Left lung (tissue), 4 donors: ENCODE measurements at regions not wholly inside any gene's neighbourhood (a gene's known extent, or its start where the extent isn't known, plus 50 kb on each side); places are given as distances from the start of the nearest gene placed in this dataset.

ENCODE experiments used
- ATAC-seq: fragments of 200-7000 bp; cut with Tn5 transposase; one replicate; pipeline ENCODE4 v1.9.1; 2020; ENCODE audit warnings: moderate library complexity
- DNase-seq, 4 donors: peaks; one replicate each; pipeline ENCODE4 v3.0.0-alpha.2; 2013 to 2020
- H3K27ac ChIP-seq, 2 donors: fragments of 200-600 bp; sonication (generic) in 1 of 2; one replicate each; pipeline versions ENCODE4 v1.5.0 to v1.8.0; 2020 to 2021
- H3K27me3 ChIP-seq, 2 donors: fragments of 200-600 bp; sonication (generic) in 1 of 2; one replicate each; pipeline versions ENCODE4 v1.5.0 to v1.8.0; 2020 to 2021
- H3K36me3 ChIP-seq, 2 donors: fragments of 200-600 bp; sonication (generic) in 1 of 2; one replicate each; pipeline versions ENCODE4 v1.5.0 to v1.8.0; 2020 to 2021
- H3K4me1 ChIP-seq, 2 donors: fragments of 200-600 bp; one replicate each; pipeline ENCODE4 v1.8.0; 2021
- H3K4me3 ChIP-seq, 2 donors: fragments of 200-600 bp; sonication (generic) in 1 of 2; one replicate each; pipeline versions ENCODE4 v1.5.0 to v1.8.0; 2020 to 2021; ENCODE audit warnings: mild to moderate bottlenecking in 1 of 2
- H3K9me3 ChIP-seq, 2 donors: fragments of 200-600 bp; sonication (generic) in 1 of 2; one replicate each; pipeline versions ENCODE4 v1.5.0 to v1.8.0; 2020 to 2021
- intact Hi-C, 2 donors: fragments of 100-400 bp; cut with DNase I; formaldehyde crosslinking; loops; one replicate each; pipeline versions ENCODE4 v1.11.2 to v1.14.2; 2022
- TF ChIP-seq, protein P1 (sequence below), 2 donors: fragments of 200-600 bp; sonication (generic) in 1 of 2; IDR thresholded peaks; one replicate each; pipeline versions ENCODE4 v1.5.0 to v1.8.0; 2021; ENCODE audit warnings: antibody characterized with exemption in 2 of 2
- donor health status: DM: no; HTN: yes; CAD: no.
- donor health status: DM: no; HTN: no; CAD: no.

DNA sequence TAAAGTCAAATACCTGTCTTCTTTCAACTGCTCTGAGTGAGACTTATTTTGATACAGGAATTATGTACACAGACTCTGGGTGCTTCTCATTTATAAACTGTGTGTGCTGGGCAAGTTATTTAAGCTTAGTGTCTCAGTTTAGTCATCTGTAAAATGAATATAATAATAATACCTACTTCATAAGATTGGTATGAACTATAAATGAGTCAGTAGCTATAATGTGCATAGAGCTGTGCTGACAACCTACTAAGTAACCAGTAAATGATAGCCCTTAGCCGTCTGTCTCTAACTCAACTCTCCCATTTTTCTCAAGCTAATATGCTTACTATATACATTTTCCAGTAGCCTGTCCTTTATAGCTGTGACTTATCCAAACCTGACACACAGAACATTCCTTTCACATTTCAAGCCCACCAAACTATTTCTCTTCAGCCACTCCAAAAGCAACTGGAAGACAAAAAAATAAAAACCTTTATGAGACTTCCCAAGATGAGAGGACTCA is 319.8 kb downstream of the ETAA1 start:
- ATAC-seq, result no peak
- no peaks in the 10 kb centered on the region for H3K36me3 ChIP-seq
- H3K27ac ChIP-seq, result no peak overlapping the region
- no peaks in the 10 kb centered on the region for H3K4me1 ChIP-seq
- intact Hi-C loops, result no loop called here
- DNase-seq, result no peak
- peaks cover 0 to 14% of the 10 kb centered on the region in 2 donors for H3K9me3 ChIP-seq
- H3K4me3 ChIP-seq, result no peak overlapping the region
- TF ChIP-seq, protein P1, sequence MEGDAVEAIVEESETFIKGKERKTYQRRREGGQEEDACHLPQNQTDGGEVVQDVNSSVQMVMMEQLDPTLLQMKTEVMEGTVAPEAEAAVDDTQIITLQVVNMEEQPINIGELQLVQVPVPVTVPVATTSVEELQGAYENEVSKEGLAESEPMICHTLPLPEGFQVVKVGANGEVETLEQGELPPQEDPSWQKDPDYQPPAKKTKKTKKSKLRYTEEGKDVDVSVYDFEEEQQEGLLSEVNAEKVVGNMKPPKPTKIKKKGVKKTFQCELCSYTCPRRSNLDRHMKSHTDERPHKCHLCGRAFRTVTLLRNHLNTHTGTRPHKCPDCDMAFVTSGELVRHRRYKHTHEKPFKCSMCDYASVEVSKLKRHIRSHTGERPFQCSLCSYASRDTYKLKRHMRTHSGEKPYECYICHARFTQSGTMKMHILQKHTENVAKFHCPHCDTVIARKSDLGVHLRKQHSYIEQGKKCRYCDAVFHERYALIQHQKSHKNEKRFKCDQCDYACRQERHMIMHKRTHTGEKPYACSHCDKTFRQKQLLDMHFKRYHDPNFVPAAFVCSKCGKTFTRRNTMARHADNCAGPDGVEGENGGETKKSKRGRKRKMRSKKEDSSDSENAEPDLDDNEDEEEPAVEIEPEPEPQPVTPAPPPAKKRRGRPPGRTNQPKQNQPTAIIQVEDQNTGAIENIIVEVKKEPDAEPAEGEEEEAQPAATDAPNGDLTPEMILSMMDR (IDR thresholded peaks at IDR 0.05), result no peak
- no peaks in the 10 kb centered on the region for H3K27me3 ChIP-seq

DNA sequence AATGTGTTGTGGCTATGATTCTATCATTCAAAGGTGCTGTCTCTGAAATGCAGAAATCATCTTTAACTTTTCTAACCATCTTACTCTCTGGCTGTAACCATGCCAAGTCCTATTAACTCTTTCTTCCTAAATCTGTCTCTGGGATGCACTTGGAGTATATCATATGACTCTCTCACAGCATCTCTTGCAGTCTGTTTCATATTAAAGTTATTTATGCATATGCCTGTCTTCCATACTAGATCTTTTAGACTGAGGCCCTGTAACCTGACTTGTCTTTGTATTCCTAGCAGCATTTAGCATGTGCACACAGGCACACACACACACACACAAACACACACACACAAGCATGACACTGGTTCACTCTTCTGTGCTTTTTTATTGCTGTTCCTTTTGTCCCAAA is 320.6 kb downstream of the ETAA1 start:
- Histone ChIP-seq H3K4me3 (no peak overlapping the region), H3K4me1 (no peaks in the 10 kb centered on the region), H3K27ac (no peak overlapping the region), H3K36me3 (no peaks in the 10 kb centered on the region), H3K9me3 (peaks cover 0 to 14% of the 10 kb centered on the region in 2 donors), H3K27me3 (no peaks in the 10 kb centered on the region)
- intact Hi-C loops, result no loop called here
- DNase-seq (no peak), ATAC-seq (no peak)
- TF ChIP-seq, protein P1 (IDR thresholded peaks at IDR 0.05), result no peak

DNA sequence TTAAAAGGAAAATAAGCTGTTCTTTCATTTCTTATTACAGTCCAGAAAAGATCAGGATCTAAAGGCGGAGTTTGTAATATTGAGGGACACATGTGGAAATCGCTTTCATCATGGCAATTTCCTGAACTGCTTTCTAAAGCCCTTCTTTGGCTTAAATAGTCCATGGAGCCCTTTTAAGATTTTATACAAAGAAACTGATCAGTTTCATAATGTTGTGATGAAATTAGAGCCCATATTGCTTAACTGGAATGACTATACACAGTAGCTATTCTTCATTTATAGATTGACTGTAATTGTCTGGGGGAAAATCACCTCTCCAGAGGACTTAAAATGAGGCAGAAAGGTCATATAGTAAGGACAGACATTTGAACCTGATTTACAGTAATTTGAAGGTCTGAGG is 322.2 kb downstream of the ETAA1 start:
- intact Hi-C loops, result no loop called here
- ATAC-seq, result no peak

GRCh38 chr2:67721516-67721915 is 324.4 kb downstream of the ETAA1 start:
- H3K36me3 ChIP-seq, result no peaks in the 10 kb centered on the region
- ATAC-seq, result no peak
- DNase-seq, result no peak
- peaks cover 0 to 14% of the 10 kb centered on the region in 2 donors for H3K9me3 ChIP-seq
- no peaks in the 10 kb centered on the region for H3K27me3 ChIP-seq
- intact Hi-C loops, result no loop called here
- TF ChIP-seq, protein P1 (IDR thresholded peaks at IDR 0.05), result no peak
- no peaks in the 10 kb centered on the region for H3K4me1 ChIP-seq
- H3K4me3 ChIP-seq, result no peak overlapping the region
- no peak overlapping the region for H3K27ac ChIP-seq

More for the DNA sequence above, 322.2 kb downstream of the ETAA1 start:
- DNase-seq, result no peak
- TF ChIP-seq, protein P1 (IDR thresholded peaks at IDR 0.05), result no peak
- no peak overlapping the region for H3K4me3 ChIP-seq
- no peak overlapping the region for H3K27ac ChIP-seq
- H3K36me3 ChIP-seq, result no peaks in the 10 kb centered on the region
- no peaks in the 10 kb centered on the region for H3K4me1 ChIP-seq
- no peaks in the 10 kb centered on the region for H3K27me3 ChIP-seq
- peaks cover 0 to 14% of the 10 kb centered on the region in 2 donors for H3K9me3 ChIP-seq

GRCh38 chr2:67724261-67724660 is 327.1 kb downstream of the ETAA1 start:
- Histone ChIP-seq H3K27me3 (no peaks in the 10 kb centered on the region), H3K4me3 (no peak overlapping the region), H3K36me3 (no peaks in the 10 kb centered on the region), H3K4me1 (no peaks in the 10 kb centered on the region), H3K27ac (no peak overlapping the region), H3K9me3 (peaks cover 0 to 14% of the 10 kb centered on the region in 2 donors)
- DNase-seq (no peak), ATAC-seq (no peak)
- TF ChIP-seq, protein P1 (IDR thresholded peaks at IDR 0.05), result no peak
- intact Hi-C loops, result no loop called here
